ENCODE measurements at regions not wholly inside any gene's neighbourhood (a gene's known extent, or its start where the extent isn't known, plus 50 kb on each side); places are given as distances from the start of the nearest gene placed in this dataset.

- no peaks in the 10 kb centered on the region for H3K36me3 ChIP-seq (ENCODE audit: control insufficient read depth in 4 of 4, insufficient read depth in 4 of 4, low read length in 4 of 4)
- ATAC-seq (ENCODE audit: insufficient read depth, low FRiP score): no peak
- no peak for DNase-seq
- TF ChIP-seq CTCF (IDR thresholded peaks at IDR 0.05; ENCODE audit: control extremely low read depth, extremely low read depth): no peak
- H3K9me3 ChIP-seq (ENCODE audit: control insufficient read depth in 4 of 4, insufficient read depth in 3 of 4, low read length in 3 of 4): peaks cover 0 to 4% (median 2%) of the 10 kb centered on the region in 4 donors
- no peak overlapping the region for H3K9ac ChIP-seq (ENCODE audit: insufficient read depth in 1 of 2, low read length in 2 of 2)
- peaks cover 4 to 59% (median 47%) of the 10 kb centered on the region in 3 donors for H3K27me3 ChIP-seq (ENCODE audit: control insufficient read depth in 3 of 3, insufficient read depth in 3 of 3, low read length in 2 of 3)
- WGBS, 2 donors: 45 to 47% methylated on average over 10 of the region's 10 CpGs
- peaks cover 0 to 12% (median 0%) of the 10 kb centered on the region in 5 donors for H3K4me1 ChIP-seq (ENCODE audit: control insufficient read depth in 5 of 5, insufficient read depth in 5 of 5, low read length in 5 of 5)
- H3K4me3 ChIP-seq: no peak overlapping the region
- H3K27ac ChIP-seq (ENCODE audit: low read depth in 1 of 2, low read length in 1 of 2): no peak overlapping the region
These were observed 188.5 kb downstream of the PRDM2 start for GRCh38 chr1:13888351-13888986.

GRCh38 chr1:13889495-13889894, 189.5 kb downstream of the PRDM2 start:
- Histone ChIP-seq H3K4me3 (no peak overlapping the region), H3K4me1 (ENCODE audit: control insufficient read depth in 5 of 5, insufficient read depth in 5 of 5, low read length in 5 of 5) (peaks cover 0 to 14% (median 0%) of the 10 kb centered on the region in 5 donors), H3K27ac (ENCODE audit: low read depth in 1 of 2, low read length in 1 of 2) (no peak overlapping the region), H3K9me3 (ENCODE audit: control insufficient read depth in 4 of 4, insufficient read depth in 3 of 4, low read length in 3 of 4) (peaks cover 0 to 4% (median 2%) of the 10 kb centered on the region in 4 donors), H3K36me3 (ENCODE audit: control insufficient read depth in 4 of 4, insufficient read depth in 4 of 4, low read length in 4 of 4) (no peaks in the 10 kb centered on the region), H3K9ac (ENCODE audit: insufficient read depth in 1 of 2, low read length in 2 of 2) (no peak overlapping the region), H3K27me3 (ENCODE audit: control insufficient read depth in 3 of 3, insufficient read depth in 3 of 3, low read length in 2 of 3) (peaks cover 4 to 66% (median 50%) of the 10 kb centered on the region in 3 donors)
- TF ChIP-seq CTCF (IDR thresholded peaks at IDR 0.05; ENCODE audit: control extremely low read depth, extremely low read depth): no peak
- WGBS, 2 donors: 63 to 66% methylated on average over 3 of the region's 3 CpGs
- ATAC-seq (ENCODE audit: insufficient read depth, low FRiP score) (no peak), DNase-seq (no peak)

GRCh38 chr1:13890766-13891165, 190.8 kb downstream of the PRDM2 start:
- TF ChIP-seq CTCF (IDR thresholded peaks at IDR 0.05; ENCODE audit: control extremely low read depth, extremely low read depth): no peak
- H3K27me3 ChIP-seq (ENCODE audit: control insufficient read depth in 3 of 3, insufficient read depth in 3 of 3, low read length in 2 of 3): peaks cover 4 to 72% (median 50%) of the 10 kb centered on the region in 3 donors
- H3K4me1 ChIP-seq (ENCODE audit: control insufficient read depth in 5 of 5, insufficient read depth in 5 of 5, low read length in 5 of 5): peaks cover 0 to 14% (median 0%) of the 10 kb centered on the region in 5 donors
- H3K9ac ChIP-seq (ENCODE audit: insufficient read depth in 1 of 2, low read length in 2 of 2): no peak overlapping the region
- ATAC-seq (ENCODE audit: insufficient read depth, low FRiP score) (no peak), DNase-seq (no peak)
- WGBS, 2 donors: 90 to 92% methylated on average over 2 of the region's 2 CpGs
- H3K27ac ChIP-seq (ENCODE audit: low read depth in 1 of 2, low read length in 1 of 2): no peak overlapping the region
- H3K9me3 ChIP-seq (ENCODE audit: control insufficient read depth in 4 of 4, insufficient read depth in 3 of 4, low read length in 3 of 4): peaks cover 0 to 4% (median 2%) of the 10 kb centered on the region in 4 donors
- no peaks in the 10 kb centered on the region for H3K36me3 ChIP-seq (ENCODE audit: control insufficient read depth in 4 of 4, insufficient read depth in 4 of 4, low read length in 4 of 4)
- no peak overlapping the region for H3K4me3 ChIP-seq
